K562 (cell line): ENCODE measurements at regions not wholly inside any gene's neighbourhood (a gene's known extent, or its start where the extent isn't known, plus 50 kb on each side); places are given as distances from the start of the nearest gene placed in this dataset.

Source experiments
- ATAC-seq: fragments of 200-7000 bp; cut with Tn5 transposase; 3 replicates; pipeline ENCODE4 v1.9.1; 2020; ENCODE audit warnings: moderate library complexity
- BruUV-seq: library from RNA; stranded (reverse); fragments of 400-500 nt; replicated peaks from 2 replicates; lab custom pipeline; 2021; lab: Mats Ljungman, UMichigan
- CTCF ChIA-PET: fragments of 300-600 bp; formaldehyde crosslinking; extraction: SDS; loops from one replicate; lab custom pipeline; 2021; ENCODE audit warnings: low intra/inter-chr PET ratio; lab: Yijun Ruan, JAX
- POLR2A ChIA-PET: fragments of 300-600, 350-650 bp; sonication (Branson Sonifier 250); formaldehyde crosslinking; extraction: SDS; loops from one replicate; lab custom pipeline; 2021; ENCODE audit warnings: antibody characterized with exemption, inconsistent platforms; lab: Yijun Ruan, JAX
- DNase-seq, 4 experiments: peaks; one replicate each; pipeline versions ENCODE4 v3.0.0 to v3.0.0-alpha.2; 2011 to 2018; ENCODE audit warnings: low spot score in 3 of 4, mixed read lengths in 3 of 4; ENCODE audit errors: extremely low read depth in 1 of 4
- FAIRE-seq: peaks from 2 replicates; lab custom pipeline; 2011; peaks lifted over from hg19 to GRCh38; lab: Jason Lieb, UNC
- H2AFZ ChIP-seq: 2 replicates; pipeline ENCODE4 v1.6.0; 2011; ENCODE audit warnings: low read depth, low read length, control low read depth, inconsistent platforms
- H3K27ac ChIP-seq: fragments of 200-600 bp; 3 replicates; pipeline ENCODE4 v1.8.0; 2011; ENCODE audit warnings: low read depth, mild to moderate bottlenecking, control low read depth, inconsistent platforms, low read length, moderate library complexity, mixed read lengths; ENCODE audit errors: extremely low read depth
- H3K27me3 ChIP-seq, 2 experiments: fragments of 300-600 bp in 1 of 2; 2 replicates in 1 of 2; 3 replicates in 1 of 2; pipeline versions ENCODE4 v1.6.0 to v1.8.0; 2011; ENCODE audit warnings: inconsistent platforms in 2 of 2, low read length in 2 of 2, mild to moderate bottlenecking in 1 of 2, mixed read lengths in 1 of 2, moderate library complexity in 1 of 2; ENCODE audit not compliant: control insufficient read depth in 2 of 2, insufficient read depth in 2 of 2
- H3K36me3 ChIP-seq: fragments of 300-600 bp; 3 replicates; pipeline ENCODE4 v1.8.0; 2011; ENCODE audit warnings: mild to moderate bottlenecking, low read length, inconsistent platforms; ENCODE audit not compliant: control insufficient read depth, insufficient read depth
- H3K4me1 ChIP-seq, 2 experiments: fragments of 200-600 bp in 1 of 2; replicated peaks in 1 of 2; 2 replicates in 1 of 2; 3 replicates in 1 of 2; pipeline versions ENCODE4 v1.5.1 to v1.8.0; 2011; ENCODE audit warnings: inconsistent platforms in 2 of 2, low read length in 2 of 2, mild to moderate bottlenecking in 1 of 2, mixed read lengths in 1 of 2, moderate library complexity in 1 of 2; ENCODE audit not compliant: control insufficient read depth in 2 of 2, insufficient read depth in 2 of 2
- H3K4me2 ChIP-seq: 2 replicates; pipeline ENCODE4 v1.6.1; 2011; ENCODE audit warnings: low read length, control low read depth, inconsistent platforms, mixed read lengths; ENCODE audit not compliant: insufficient read depth
- H3K4me3 ChIP-seq: fragments of 200-600 bp; sonication (generic), shearing (Covaris generic); 2 replicates; pipeline ENCODE4 v1.5.1; 2016; ENCODE audit warnings: control low read depth, inconsistent platforms
- H3K79me2 ChIP-seq: fragments of 200-600 bp; 3 replicates; pipeline ENCODE4 v1.8.0; 2011; ENCODE audit warnings: low read length, inconsistent platforms; ENCODE audit not compliant: control insufficient read depth, insufficient read depth
- H3K9ac ChIP-seq, 2 experiments: 2 replicates each; pipeline versions ENCODE4 v1.6.0 to v1.6.1; 2011; ENCODE audit warnings: low read depth in 2 of 2, low read length in 2 of 2, control low read depth in 1 of 2, inconsistent platforms in 1 of 2, mild to moderate bottlenecking in 1 of 2, mixed read lengths in 1 of 2; ENCODE audit not compliant: insufficient read depth in 1 of 2
- H3K9me1 ChIP-seq: one replicate; pipeline ENCODE4 v1.6.0; 2011; ENCODE audit warnings: inconsistent platforms, mild to moderate bottlenecking, low read length, moderate library complexity; ENCODE audit not compliant: control insufficient read depth, insufficient read depth
- H3K9me3 ChIP-seq: replicated peaks from 2 replicates; pipeline ENCODE4 v1.5.1; 2011; ENCODE audit warnings: low read depth, low read length, inconsistent platforms; ENCODE audit not compliant: control insufficient read depth, insufficient read depth
- H4K20me1 ChIP-seq: replicated peaks from 2 replicates; pipeline ENCODE4 v1.6.1; 2011; ENCODE audit warnings: low read length, inconsistent platforms, mixed read lengths; ENCODE audit not compliant: control insufficient read depth, insufficient read depth
- CBFB ChIP-seq: sonication (generic); formaldehyde crosslinking; IDR thresholded peaks from 2 replicates; pipeline ENCODE4 v1.4.0; 2020; ENCODE audit warnings: mild to moderate bottlenecking, missing genetic modification reagents
- CBX2 ChIP-seq: fragments of 200-600 bp; sonication (generic); IDR thresholded peaks from one replicate; pipeline ENCODE4 v1.6.1; 2012; ENCODE audit warnings: mild to moderate bottlenecking, low read length, inconsistent platforms; ENCODE audit not compliant: insufficient read depth, poor library complexity, severe bottlenecking
- HNRNPLL ChIP-seq: fragments of 200-400 bp; formaldehyde crosslinking; IDR thresholded peaks from 2 replicates; pipeline ENCODE4 v1.6.1; 2017; ENCODE audit warnings: low read length, low read depth, mild to moderate bottlenecking; ENCODE audit not compliant: poor library complexity, severe bottlenecking
- MAX ChIP-seq: sonication (generic); formaldehyde crosslinking; IDR thresholded peaks from 2 replicates; pipeline ENCODE4 v1.9.0; 2022; ENCODE audit warnings: mild to moderate bottlenecking, missing genetic modification reagents
- NONO ChIP-seq, 2 experiments: fragments of 200-400 bp in 1 of 2; fragments of 450-650 bp in 1 of 2; formaldehyde crosslinking in 1 of 2; IDR thresholded peaks; 2 replicates each; pipeline ENCODE4 v1.6.1; 2017; ENCODE audit warnings: low read depth in 2 of 2, mild to moderate bottlenecking in 2 of 2, moderate library complexity in 2 of 2, low read length in 1 of 2
- SMAD4 ChIP-seq: fragments of 250-450 bp; sonication (Bioruptor Pico); conservative IDR thresholded peaks from 2 replicates; pipeline ENCODE4 v1.8.0; 2021; ENCODE audit warnings: inconsistent platforms, mild to moderate bottlenecking, moderate library complexity
- SNAPC5 ChIP-seq: fragments of 250-450 bp; sonication (Bioruptor Pico); IDR thresholded peaks from 2 replicates; pipeline ENCODE4 v1.8.0; 2021; ENCODE audit warnings: moderate library complexity, mild to moderate bottlenecking, inconsistent platforms
- SRF ChIP-seq, 2 experiments: fragments of 250-450, 450-650 bp in 1 of 2; sonication (Bioruptor Pico) in 1 of 2; sonication (generic) in 1 of 2; formaldehyde crosslinking; IDR thresholded peaks; 2 replicates each; pipeline versions ENCODE4 v1.5.0 to v1.5.1; 2020 to 2022; ENCODE audit warnings: mild to moderate bottlenecking in 1 of 2, missing genetic modification reagents in 1 of 2
- SRSF7 ChIP-seq: fragments of 200-400 bp; formaldehyde crosslinking; optimal IDR thresholded peaks from 2 replicates; pipeline ENCODE3; 2017; ENCODE audit warnings: mild to moderate bottlenecking, low read depth, low read length
- ZBTB11 ChIP-seq, 3 experiments: fragments of 200-800 bp in 1 of 3; fragments of 250-450 bp in 1 of 3; fragments of 450-650 bp in 1 of 3; sonication (Bioruptor Pico) in 1 of 3; sonication (Bioruptor generic) in 1 of 3; formaldehyde crosslinking in 1 of 3; IDR thresholded peaks; 2 replicates each; pipeline versions ENCODE4 v1.6.1 to v1.8.0; 2016 to 2022; ENCODE audit warnings: mild to moderate bottlenecking in 2 of 3, missing genetic modification characterization in 2 of 3, missing compliant biosample characterization in 1 of 3, moderate library complexity in 1 of 3
- WGBS: fragments of 100-300 bp; shearing (Covaris generic); methylation state at CpG from one replicate; pipeline ENCODE4 v1.1.6; 2016; ENCODE audit warnings: low coverage, mixed read lengths; ENCODE audit not compliant: insufficient coverage; ENCODE audit errors: missing lambda C conversion rate; 5-methylcytosine and 5-hydroxymethylcytosine counted together
- in situ Hi-C: fragments of 300-500 bp; cut with MboI; formaldehyde crosslinking; loops from 4 replicates; pipeline ENCODE4 v1.15.0; 2018; ENCODE audit warnings: inconsistent platforms, mixed read lengths
- intact Hi-C: fragments of 100-400 bp; cut with micrococcal nuclease; formaldehyde crosslinking; loops from 2 replicates; pipeline ENCODE4 v1.14.2; 2022

- no peak for FAIRE-seq
- no TSS peak for BruUV-seq
Observed at GRCh38 chr17:34055606-34056005, 199.5 kb upstream of the CCL2 start.

More at GRCh38 chr17:34055606-34056005, 199.5 kb upstream of the CCL2 start:
- ChIA-PET POLR2A (no interaction called here), CTCF (no interaction called here)
- Histone ChIP-seq H3K4me3 (no peak overlapping the region), H3K36me3 (no peaks in the 10 kb centered on the region), H3K4me2 (no peak overlapping the region), H3K27me3 (no peaks in the 10 kb centered on the region), H3K9ac (no peak overlapping the region), H3K9me3 (no peaks in the 10 kb centered on the region), H3K4me1 (no peaks in the 10 kb centered on the region), H3K9me1 (no peaks in the 10 kb centered on the region), H3K79me2 (no peaks in the 10 kb centered on the region), H2AFZ (no peak overlapping the region), H3K27ac (no peak overlapping the region)
- ATAC-seq, result no peak
- in situ Hi-C loops (no loop called here), intact Hi-C loops (no loop called here)
- no peak for DNase-seq
- 0% methylated on average over 3 of the region's 3 CpGs for WGBS
- TF ChIP-seq SMAD4, result no peak
- no peak for TF ChIP-seq SRF (CRISPR knock-in tag; IDR thresholded peaks at IDR 0.05)
- no peak for TF ChIP-seq CBX2
- TF ChIP-seq SRSF7, result no peak
- no peak for TF ChIP-seq MAX (CRISPR knock-in tag)
- TF ChIP-seq HNRNPLL, result no peak
- no peak for TF ChIP-seq SNAPC5 (CRISPR knock-in tag)
- TF ChIP-seq CBFB (CRISPR knock-in tag), result no peak
- TF ChIP-seq NONO (IDR thresholded peaks at IDR 0.05; ENCODE audit: low read depth in 2 of 2, low read length in 1 of 2), result no peak
- TF ChIP-seq ZBTB11 (CRISPR knock-in tag; IDR thresholded peaks at IDR 0.05), result no peak
- TF ChIP-seq, all 486 proteins: peak for 0
- H4K20me1 ChIP-seq, result no peaks in the 10 kb centered on the region
